ENCODE measurements at regions not wholly inside any gene's neighbourhood (a gene's known extent, or its start where the extent isn't known, plus 50 kb on each side); places are given as distances from the start of the nearest gene placed in this dataset.

- no peak for DNase-seq
These were observed 154.1 kb upstream of the PRDM9 start for GRCh38 chr5:23353286-23353685.

- no peak for DNase-seq
These were observed 155.0 kb upstream of the PRDM9 start for GRCh38 chr5:23352446-23352845.

GRCh38 chr5:23343121-23343520 lies 164.3 kb upstream of the PRDM9 start:
- DNase-seq, result no peak

GRCh38 chr5:23332650-23333251 lies 174.7 kb upstream of the PRDM9 start:
- no peak for DNase-seq

- no peak for DNase-seq
These were observed 176.7 kb upstream of the PRDM9 start for GRCh38 chr5:23330726-23331125.

- DNase-seq, result no peak
These were observed 187.5 kb upstream of the PRDM9 start for GRCh38 chr5:23319901-23320300.

GRCh38 chr5:23318960-23319359 lies 188.4 kb upstream of the PRDM9 start:
- no peak for DNase-seq

GRCh38 chr5:23318166-23318565 lies 189.2 kb upstream of the PRDM9 start:
- no peak for DNase-seq

- no peak for DNase-seq
These were observed 191.3 kb upstream of the PRDM9 start for GRCh38 chr5:23316060-23316591.

- DNase-seq, result no peak
These were observed 192.6 kb upstream of the PRDM9 start for GRCh38 chr5:23314827-23315226.

- no peak for DNase-seq
These were observed 202.4 kb upstream of the PRDM9 start for GRCh38 chr5:23305055-23305454.

GRCh38 chr5:23303836-23304235 lies 203.6 kb upstream of the PRDM9 start:
- DNase-seq, result no peak

- DNase-seq, result no peak
These were observed 204.0 kb upstream of the PRDM9 start for GRCh38 chr5:23303435-23303834.

GRCh38 chr5:23302438-23302837 lies 205.0 kb upstream of the PRDM9 start:
- no peak for DNase-seq

GRCh38 chr5:23289162-23289561 lies 218.2 kb upstream of the PRDM9 start:
- no peak for DNase-seq

- no peak for DNase-seq
These were observed 222.8 kb upstream of the PRDM9 start for GRCh38 chr5:23284656-23285055.

GRCh38 chr5:23274171-23274570 lies 233.2 kb upstream of the PRDM9 start:
- DNase-seq, result no peak

- no peak for DNase-seq
These were observed 237.4 kb upstream of the PRDM9 start for GRCh38 chr5:23269981-23270380.

GRCh38 chr5:23268136-23268535 lies 239.3 kb upstream of the PRDM9 start:
- no peak for DNase-seq

- no peak for DNase-seq
These were observed 246.8 kb upstream of the PRDM9 start for GRCh38 chr5:23260621-23261020.

GRCh38 chr5:23257656-23258055 lies 249.8 kb upstream of the PRDM9 start:
- no peak for DNase-seq

- no peak for DNase-seq
These were observed 253.7 kb upstream of the PRDM9 start for GRCh38 chr5:23253621-23254198.

GRCh38 chr5:23242891-23243290 lies 264.5 kb upstream of the PRDM9 start:
- DNase-seq, result no peak

- no peak for DNase-seq
These were observed 272.2 kb upstream of the PRDM9 start for GRCh38 chr5:23235246-23235645.

GRCh38 chr5:23234197-23234596 lies 273.2 kb upstream of the PRDM9 start:
- no peak for DNase-seq

Measured in NCI-H510A treated with DMSO at 0.1 percent for 48 hours (cell line).